ENCODE measurements at regions not wholly inside any gene's neighbourhood (a gene's known extent, or its start where the extent isn't known, plus 50 kb on each side); places are given as distances from the start of the nearest gene placed in this dataset.

DNA sequence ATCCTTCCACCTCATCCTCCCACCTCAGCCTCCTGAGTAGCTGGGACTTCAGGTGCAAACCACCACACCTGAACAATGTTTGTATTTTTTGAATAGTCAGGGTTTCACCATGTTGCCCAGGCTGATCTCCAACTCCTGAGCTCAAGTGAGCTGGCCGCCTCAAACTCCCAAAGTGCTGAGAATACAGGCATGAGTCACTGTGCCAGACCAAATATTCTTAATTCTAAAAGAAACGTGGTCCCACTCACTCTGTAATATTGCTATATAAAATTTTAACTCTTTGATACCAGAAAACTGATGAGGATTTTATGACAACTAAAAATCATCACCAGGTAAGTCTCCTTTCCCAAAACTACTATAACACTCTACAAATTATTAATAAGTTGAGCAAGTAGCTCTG is 716.8 kb upstream of the GJE1 start:
- H3K4me3 ChIP-seq (ENCODE audit: low read depth, low read length), result no peak overlapping the region
- in situ Hi-C loops (cut with HindIII; ENCODE audit: low sequenced_read_pairs), result no loop called here
- no peak for DNase-seq (ENCODE audit: low read depth)
- TF ChIP-seq, protein P1, sequence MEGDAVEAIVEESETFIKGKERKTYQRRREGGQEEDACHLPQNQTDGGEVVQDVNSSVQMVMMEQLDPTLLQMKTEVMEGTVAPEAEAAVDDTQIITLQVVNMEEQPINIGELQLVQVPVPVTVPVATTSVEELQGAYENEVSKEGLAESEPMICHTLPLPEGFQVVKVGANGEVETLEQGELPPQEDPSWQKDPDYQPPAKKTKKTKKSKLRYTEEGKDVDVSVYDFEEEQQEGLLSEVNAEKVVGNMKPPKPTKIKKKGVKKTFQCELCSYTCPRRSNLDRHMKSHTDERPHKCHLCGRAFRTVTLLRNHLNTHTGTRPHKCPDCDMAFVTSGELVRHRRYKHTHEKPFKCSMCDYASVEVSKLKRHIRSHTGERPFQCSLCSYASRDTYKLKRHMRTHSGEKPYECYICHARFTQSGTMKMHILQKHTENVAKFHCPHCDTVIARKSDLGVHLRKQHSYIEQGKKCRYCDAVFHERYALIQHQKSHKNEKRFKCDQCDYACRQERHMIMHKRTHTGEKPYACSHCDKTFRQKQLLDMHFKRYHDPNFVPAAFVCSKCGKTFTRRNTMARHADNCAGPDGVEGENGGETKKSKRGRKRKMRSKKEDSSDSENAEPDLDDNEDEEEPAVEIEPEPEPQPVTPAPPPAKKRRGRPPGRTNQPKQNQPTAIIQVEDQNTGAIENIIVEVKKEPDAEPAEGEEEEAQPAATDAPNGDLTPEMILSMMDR (IDR thresholded peaks at IDR 0.05; ENCODE audit: low read depth, low read length, missing control alignments), result no peak

DNA sequence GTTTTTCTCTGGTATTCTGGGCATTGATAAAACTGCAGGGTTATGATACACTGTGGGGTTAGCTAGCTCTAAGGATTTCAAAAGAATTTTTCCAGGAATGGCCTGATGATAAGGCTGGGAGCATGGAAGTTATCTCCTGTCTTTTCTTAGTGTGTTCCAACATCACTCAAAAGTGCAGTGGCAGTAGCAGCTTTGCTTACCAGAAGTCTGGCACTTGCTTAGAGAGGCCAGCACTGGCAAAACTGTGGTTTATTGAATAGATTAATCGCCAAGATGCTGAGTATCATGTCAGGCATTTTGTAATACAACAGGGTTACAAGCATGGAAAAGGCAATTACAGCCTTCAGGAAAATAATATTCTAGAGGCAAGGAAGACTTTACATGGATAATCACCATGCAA is 719.5 kb upstream of the GJE1 start:
- no peak for DNase-seq (ENCODE audit: low read depth)
- no peak overlapping the region for H3K4me3 ChIP-seq (ENCODE audit: low read depth, low read length)
- TF ChIP-seq, protein P1 (IDR thresholded peaks at IDR 0.05; ENCODE audit: low read depth, low read length, missing control alignments), result no peak
- in situ Hi-C loops (cut with HindIII; ENCODE audit: low sequenced_read_pairs), result no loop called here

DNA sequence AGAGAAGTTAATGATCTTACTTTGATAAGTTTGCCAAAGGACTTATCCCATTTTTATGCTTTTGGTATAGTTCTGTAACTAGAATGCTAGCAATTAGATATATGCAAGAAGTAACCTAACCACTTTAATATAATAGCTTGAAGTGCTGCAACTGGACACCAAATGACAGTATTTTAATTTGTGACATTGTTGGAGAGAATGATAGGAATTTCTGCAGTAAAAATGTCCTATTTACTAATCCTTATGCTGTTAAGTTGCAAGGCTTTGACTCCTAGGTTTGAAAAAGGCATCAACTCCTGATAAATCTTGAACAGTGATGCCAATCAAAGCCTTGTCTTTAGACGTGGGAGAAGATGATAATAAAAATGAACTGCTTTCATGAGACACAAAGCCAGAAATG is 726.0 kb upstream of the GJE1 start:
- in situ Hi-C loops (cut with HindIII; ENCODE audit: low sequenced_read_pairs), result no loop called here
- DNase-seq (ENCODE audit: low read depth), result no peak
- TF ChIP-seq, protein P1 (IDR thresholded peaks at IDR 0.05; ENCODE audit: low read depth, low read length, missing control alignments), result no peak
- no peak overlapping the region for H3K4me3 ChIP-seq (ENCODE audit: low read depth, low read length)

DNA sequence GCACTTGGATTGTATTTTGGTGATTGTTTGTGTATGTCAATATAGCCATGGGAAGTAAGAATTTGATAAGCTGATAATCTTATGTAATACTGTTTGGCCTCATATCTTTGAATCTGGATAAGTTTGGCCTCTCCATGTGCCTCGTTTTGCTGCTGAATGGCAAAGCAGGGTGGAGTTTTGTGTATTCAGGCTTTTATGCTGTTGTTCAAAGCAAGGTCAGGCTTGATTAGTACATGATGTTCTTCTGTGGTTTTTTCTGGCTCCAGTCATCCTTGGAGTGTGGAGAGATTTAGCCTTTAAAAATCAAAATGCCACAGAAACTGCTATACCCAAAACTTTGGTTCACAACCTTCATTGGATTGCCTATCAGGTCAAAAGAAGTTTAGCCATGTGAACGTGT is 728.9 kb upstream of the GJE1 start:
- H3K4me3 ChIP-seq (ENCODE audit: low read depth, low read length), result no peak overlapping the region
- in situ Hi-C loops (cut with HindIII; ENCODE audit: low sequenced_read_pairs), result no loop called here

DNA sequence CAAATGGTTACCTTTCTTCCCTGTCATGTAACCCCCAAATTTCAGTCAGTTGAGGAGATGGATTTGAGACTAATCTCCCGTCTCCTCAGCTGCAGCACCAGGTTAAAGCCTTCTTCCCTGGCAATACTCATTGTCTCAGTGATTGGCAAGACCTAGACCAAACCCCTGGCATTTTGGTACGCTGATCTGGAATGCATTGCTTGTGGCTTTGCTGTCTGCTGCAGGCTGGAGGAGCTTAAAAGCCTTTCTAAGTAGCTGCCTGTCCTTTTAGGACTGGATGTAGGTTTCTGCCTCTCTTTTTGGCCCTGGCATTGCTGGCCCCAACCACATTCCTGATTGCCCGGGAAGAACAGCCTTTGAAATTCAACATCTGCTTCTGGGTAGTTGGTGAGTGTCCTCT is 729.6 kb upstream of the GJE1 start:
- TF ChIP-seq, protein P1 (IDR thresholded peaks at IDR 0.05; ENCODE audit: low read depth, low read length, missing control alignments), result no peak
- DNase-seq (ENCODE audit: low read depth), result no peak
- no peak overlapping the region for H3K4me3 ChIP-seq (ENCODE audit: low read depth, low read length)
- in situ Hi-C loops (cut with HindIII; ENCODE audit: low sequenced_read_pairs), result no loop called here

More for the DNA sequence above, 728.9 kb upstream of the GJE1 start:
- DNase-seq (ENCODE audit: low read depth), result no peak
- TF ChIP-seq, protein P1 (IDR thresholded peaks at IDR 0.05; ENCODE audit: low read depth, low read length, missing control alignments), result no peak

DNA sequence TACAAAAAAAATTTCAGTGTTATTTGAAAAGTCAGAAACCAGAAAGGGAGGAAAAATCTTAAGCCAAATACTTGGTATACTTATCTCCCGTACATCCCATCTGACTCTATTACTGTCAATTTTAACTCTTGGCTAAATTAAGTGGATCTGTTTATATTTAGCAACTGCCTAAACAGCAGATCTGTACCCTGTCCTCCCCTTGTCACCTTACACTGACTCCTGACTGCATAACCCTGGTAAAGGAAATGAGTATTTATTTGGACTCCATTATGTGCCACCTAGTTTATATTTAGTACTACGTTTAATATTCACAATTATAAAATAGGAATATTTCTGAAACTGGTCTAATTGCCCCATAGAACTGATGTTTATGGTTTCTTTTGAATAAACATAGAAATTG is 730.2 kb upstream of the GJE1 start:
- in situ Hi-C loops (cut with HindIII; ENCODE audit: low sequenced_read_pairs), result no loop called here
- H3K4me3 ChIP-seq (ENCODE audit: low read depth, low read length), result no peak overlapping the region
- TF ChIP-seq, protein P1 (IDR thresholded peaks at IDR 0.05; ENCODE audit: low read depth, low read length, missing control alignments), result no peak
- DNase-seq (ENCODE audit: low read depth), result no peak

DNA sequence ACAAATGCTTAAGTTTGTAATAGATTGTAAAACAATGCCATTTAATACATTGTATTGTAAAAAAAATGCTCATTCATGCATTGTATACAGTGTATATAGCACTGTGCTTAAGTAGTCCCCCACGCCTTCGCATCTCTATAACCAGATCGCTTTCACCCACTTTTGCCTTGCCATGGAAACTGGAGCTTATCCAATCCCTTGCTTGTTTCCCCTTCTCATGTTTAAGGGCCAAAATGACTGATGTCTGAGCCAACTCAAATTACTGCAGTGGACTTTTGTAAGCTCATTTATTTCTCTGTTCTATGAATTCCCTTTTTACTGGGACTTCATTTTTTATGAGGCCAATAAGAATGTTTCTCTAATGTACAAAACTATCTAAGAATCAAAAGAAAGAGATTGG is 730.9 kb upstream of the GJE1 start:
- no peak for DNase-seq (ENCODE audit: low read depth)
- H3K4me3 ChIP-seq (ENCODE audit: low read depth, low read length), result no peak overlapping the region
- in situ Hi-C loops (cut with HindIII; ENCODE audit: low sequenced_read_pairs), result no loop called here
- TF ChIP-seq, protein P1 (IDR thresholded peaks at IDR 0.05; ENCODE audit: low read depth, low read length, missing control alignments), result no peak
